ENCODE measurements at regions not wholly inside any gene's neighbourhood (a gene's known extent, or its start where the extent isn't known, plus 50 kb on each side); places are given as distances from the start of the nearest gene placed in this dataset.

- no peaks in the 10 kb centered on the region for H3K9me3 ChIP-seq (ENCODE audit: insufficient read depth, low read length)
- H3K4me3 ChIP-seq (ENCODE audit: low read length): no peak overlapping the region
- H2AFZ ChIP-seq (ENCODE audit: low read depth, low read length): no peak overlapping the region
- H3K4me2 ChIP-seq (ENCODE audit: low read length): no peak overlapping the region
- H3K36me3 ChIP-seq (replicated peaks; ENCODE audit: low read depth, low read length): no peaks in the 10 kb centered on the region
- no peaks in the 10 kb centered on the region for H4K20me1 ChIP-seq (ENCODE audit: insufficient read depth, low read length)
- no peak overlapping the region for H3K9ac ChIP-seq (ENCODE audit: low read length)
- H3K79me2 ChIP-seq (ENCODE audit: low read length): no peaks in the 10 kb centered on the region
- H3K27me3 ChIP-seq (ENCODE audit: low read depth, low read length): no peaks in the 10 kb centered on the region
- TF ChIP-seq, protein P1, sequence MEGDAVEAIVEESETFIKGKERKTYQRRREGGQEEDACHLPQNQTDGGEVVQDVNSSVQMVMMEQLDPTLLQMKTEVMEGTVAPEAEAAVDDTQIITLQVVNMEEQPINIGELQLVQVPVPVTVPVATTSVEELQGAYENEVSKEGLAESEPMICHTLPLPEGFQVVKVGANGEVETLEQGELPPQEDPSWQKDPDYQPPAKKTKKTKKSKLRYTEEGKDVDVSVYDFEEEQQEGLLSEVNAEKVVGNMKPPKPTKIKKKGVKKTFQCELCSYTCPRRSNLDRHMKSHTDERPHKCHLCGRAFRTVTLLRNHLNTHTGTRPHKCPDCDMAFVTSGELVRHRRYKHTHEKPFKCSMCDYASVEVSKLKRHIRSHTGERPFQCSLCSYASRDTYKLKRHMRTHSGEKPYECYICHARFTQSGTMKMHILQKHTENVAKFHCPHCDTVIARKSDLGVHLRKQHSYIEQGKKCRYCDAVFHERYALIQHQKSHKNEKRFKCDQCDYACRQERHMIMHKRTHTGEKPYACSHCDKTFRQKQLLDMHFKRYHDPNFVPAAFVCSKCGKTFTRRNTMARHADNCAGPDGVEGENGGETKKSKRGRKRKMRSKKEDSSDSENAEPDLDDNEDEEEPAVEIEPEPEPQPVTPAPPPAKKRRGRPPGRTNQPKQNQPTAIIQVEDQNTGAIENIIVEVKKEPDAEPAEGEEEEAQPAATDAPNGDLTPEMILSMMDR (IDR thresholded peaks at IDR 0.05; ENCODE audit: low read depth, low read length): no peak
- no peak for TF ChIP-seq EZH2phosphoT487 (IDR thresholded peaks at IDR 0.05; ENCODE audit: low read depth)
- H3K27ac ChIP-seq (ENCODE audit: low read length): no peak overlapping the region
- H3K4me1 ChIP-seq (ENCODE audit: low read length): no peaks in the 10 kb centered on the region
These were observed 956.2 kb upstream of the LRATD1 start for GRCh38 chr2:13676269-13676668.

- H4K20me1 ChIP-seq (ENCODE audit: insufficient read depth, low read length): no peaks in the 10 kb centered on the region
- H3K9ac ChIP-seq (ENCODE audit: low read length): no peak overlapping the region
- no peak overlapping the region for H3K4me3 ChIP-seq (ENCODE audit: low read length)
- peaks cover 7% of the 10 kb centered on the region; the same call in 1 of the 2 replicates for H3K4me1 ChIP-seq (ENCODE audit: low read length)
- no peak overlapping the region for H2AFZ ChIP-seq (ENCODE audit: low read depth, low read length)
- no peak for TF ChIP-seq EZH2phosphoT487 (IDR thresholded peaks at IDR 0.05; ENCODE audit: low read depth)
- TF ChIP-seq, protein P1 (IDR thresholded peaks at IDR 0.05; ENCODE audit: low read depth, low read length): no peak
- H3K27ac ChIP-seq (ENCODE audit: low read length): no peak overlapping the region; the same call in 1 of the 2 replicates
- no peaks in the 10 kb centered on the region for H3K36me3 ChIP-seq (replicated peaks; ENCODE audit: low read depth, low read length)
- H3K9me3 ChIP-seq (ENCODE audit: insufficient read depth, low read length): no peaks in the 10 kb centered on the region
- no peaks in the 10 kb centered on the region for H3K79me2 ChIP-seq (ENCODE audit: low read length)
- no peak overlapping the region for H3K4me2 ChIP-seq (ENCODE audit: low read length)
- H3K27me3 ChIP-seq (ENCODE audit: low read depth, low read length): no peaks in the 10 kb centered on the region
These were observed 950.6 kb upstream of the LRATD1 start for GRCh38 chr2:13681936-13682335.

DNA sequence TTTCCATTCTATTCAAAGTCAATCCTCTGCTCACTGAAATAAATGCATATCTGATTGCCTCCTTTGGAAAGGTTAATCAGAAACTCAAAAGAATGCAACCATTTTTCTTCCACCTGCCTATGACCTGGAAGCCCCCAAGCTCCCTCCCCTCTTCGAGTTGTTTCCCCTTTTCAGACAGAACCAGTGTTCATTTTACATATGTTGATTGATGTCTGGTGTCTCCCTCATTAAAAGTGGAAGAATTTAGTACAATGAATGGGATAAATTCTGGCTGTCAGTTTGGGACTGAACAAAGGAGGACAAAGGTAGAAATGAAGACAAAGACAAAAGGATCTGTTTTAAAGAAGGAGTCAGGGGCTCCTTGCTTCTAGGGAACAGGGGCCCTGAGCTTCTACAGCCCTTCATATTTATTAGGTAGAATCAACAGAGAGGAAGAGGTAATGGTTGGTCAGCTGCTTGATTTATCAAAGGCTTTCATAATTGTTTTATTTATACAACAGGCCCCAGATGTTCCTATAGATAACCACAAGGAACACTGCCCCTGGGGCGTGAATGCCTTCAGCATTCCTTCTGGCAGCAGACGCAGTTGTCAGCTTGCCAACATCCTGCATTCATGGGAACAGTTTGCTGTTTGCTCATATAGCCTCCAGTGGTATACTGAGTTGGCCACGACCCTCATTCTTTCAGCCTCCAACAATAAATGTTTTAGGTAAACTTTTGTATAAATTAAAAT lies 949.8 kb upstream of the LRATD1 start:
- H3K79me2 ChIP-seq (ENCODE audit: low read length): no peaks in the 10 kb centered on the region
- H3K9ac ChIP-seq (ENCODE audit: low read length): no peak overlapping the region
- TF ChIP-seq, protein P1 (IDR thresholded peaks at IDR 0.05; ENCODE audit: low read depth, low read length): no peak
- TF ChIP-seq EZH2phosphoT487 (IDR thresholded peaks at IDR 0.05; ENCODE audit: low read depth): no peak
- H3K4me2 ChIP-seq (ENCODE audit: low read length): no peak overlapping the region
- no peaks in the 10 kb centered on the region for H4K20me1 ChIP-seq (ENCODE audit: insufficient read depth, low read length)
- H2AFZ ChIP-seq (ENCODE audit: low read depth, low read length): no peak overlapping the region
- no peaks in the 10 kb centered on the region for H3K27me3 ChIP-seq (ENCODE audit: low read depth, low read length)
- peaks cover 7% of the 10 kb centered on the region; the same call in 1 of the 2 replicates for H3K4me1 ChIP-seq (ENCODE audit: low read length)
- H3K4me3 ChIP-seq (ENCODE audit: low read length): no peak overlapping the region
- no peaks in the 10 kb centered on the region for H3K36me3 ChIP-seq (replicated peaks; ENCODE audit: low read depth, low read length)
- H3K27ac ChIP-seq (ENCODE audit: low read length): no peak overlapping the region; the same call in 1 of the 2 replicates
- H3K9me3 ChIP-seq (ENCODE audit: insufficient read depth, low read length): no peaks in the 10 kb centered on the region

- no peaks in the 10 kb centered on the region for H3K36me3 ChIP-seq (replicated peaks; ENCODE audit: low read depth, low read length)
- H3K4me2 ChIP-seq (ENCODE audit: low read length): no peak overlapping the region
- TF ChIP-seq EZH2phosphoT487 (IDR thresholded peaks at IDR 0.05; ENCODE audit: low read depth): no peak
- TF ChIP-seq, protein P1 (IDR thresholded peaks at IDR 0.05; ENCODE audit: low read depth, low read length): no peak
- H3K9me3 ChIP-seq (ENCODE audit: insufficient read depth, low read length): no peaks in the 10 kb centered on the region
- no peaks in the 10 kb centered on the region for H3K79me2 ChIP-seq (ENCODE audit: low read length)
- no peak overlapping the region for H3K9ac ChIP-seq (ENCODE audit: low read length)
- H3K27ac ChIP-seq (ENCODE audit: low read length): no peak overlapping the region
- no peak overlapping the region for H2AFZ ChIP-seq (ENCODE audit: low read depth, low read length)
- no peaks in the 10 kb centered on the region for H3K27me3 ChIP-seq (ENCODE audit: low read depth, low read length)
- H3K4me3 ChIP-seq (ENCODE audit: low read length): no peak overlapping the region
- no peaks in the 10 kb centered on the region for H4K20me1 ChIP-seq (ENCODE audit: insufficient read depth, low read length)
- H3K4me1 ChIP-seq (ENCODE audit: low read length): peaks cover 7% of the 10 kb centered on the region; the same call in 1 of the 2 replicates
These were observed 946.3 kb upstream of the LRATD1 start for GRCh38 chr2:13686262-13686661.

Measured in OCI-LY3 (cell line).